NCI-H226 (cell line): ENCODE measurements at regions not wholly inside any gene's neighbourhood (a gene's known extent, or its start where the extent isn't known, plus 50 kb on each side); places are given as distances from the start of the nearest gene placed in this dataset.
"Not testable (repeated sequence)": the region's sequence is repeated elsewhere in the genome, so short reads cannot be mapped to it uniquely, and the experiment has no call there.

Source experiments
- DNase-seq: peaks from one replicate; pipeline ENCODE4 v3.0.0-alpha.2; 2015

- DNase-seq: no peak
Measured at GRCh38 chr5:102666164-102666946, 88.8 kb upstream of the PAM start.

DNA sequence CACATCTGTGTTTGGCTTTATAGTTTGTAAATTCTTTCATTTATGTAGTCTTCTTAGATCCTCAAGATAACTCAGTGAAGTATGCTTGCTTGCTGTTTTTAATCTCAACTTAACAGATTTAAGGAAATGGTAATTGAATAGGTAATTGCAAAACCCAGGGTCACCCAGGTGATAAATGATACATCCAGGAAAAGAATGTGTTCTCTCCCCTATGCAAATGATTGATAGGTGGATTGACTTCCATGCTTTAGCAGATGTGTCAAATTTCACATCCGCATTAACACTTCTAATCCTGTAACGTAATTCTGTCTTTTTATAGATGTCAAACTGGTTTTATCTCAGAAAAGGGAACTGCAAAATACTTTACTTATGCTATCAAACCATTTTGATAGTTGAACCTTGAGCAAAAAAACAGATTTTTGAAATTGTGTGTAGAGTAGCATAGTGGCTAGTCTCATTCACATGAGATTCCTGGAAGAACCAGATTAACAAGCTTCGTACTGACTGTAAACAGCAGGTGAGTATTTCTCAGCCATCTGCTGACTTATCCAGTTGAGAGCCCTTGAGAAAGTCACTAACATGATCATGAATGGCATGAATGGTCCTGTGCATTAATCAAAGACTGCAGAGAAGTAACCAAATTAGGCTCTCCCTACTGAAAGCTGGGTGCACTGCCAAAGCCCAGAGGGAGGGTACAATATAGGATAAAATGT is 86.7 kb upstream of the PAM start:
- DNase-seq: no peak

DNA sequence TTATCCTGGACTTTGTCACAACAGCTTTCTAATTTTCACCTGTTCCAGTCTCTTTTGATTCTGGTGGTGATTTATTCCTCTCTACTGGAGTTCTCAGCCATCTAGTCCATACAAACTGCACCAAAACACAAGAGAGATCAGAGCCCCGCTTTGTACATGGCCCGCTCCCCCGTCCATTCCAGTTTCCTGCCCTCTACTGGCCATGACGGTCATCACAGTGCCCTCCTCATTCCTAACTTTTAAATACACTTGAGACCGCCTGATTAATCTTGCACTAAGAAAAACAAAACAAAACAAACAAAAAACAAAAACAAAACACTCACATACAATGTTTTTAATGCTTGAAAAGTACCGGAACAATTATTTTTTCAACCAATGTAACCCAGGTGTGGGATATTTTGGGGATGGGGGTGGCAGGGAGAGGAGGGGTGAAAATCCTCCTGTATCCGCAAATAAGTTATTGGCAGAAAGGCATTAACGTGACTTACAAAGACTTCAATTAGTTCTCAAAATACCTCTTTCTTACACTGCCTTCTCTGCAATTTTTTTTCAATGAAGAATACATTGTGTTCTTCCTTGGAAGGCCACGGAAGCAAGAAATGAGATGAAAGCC is 84.8 kb upstream of the PAM start:
- no peak for DNase-seq

DNA sequence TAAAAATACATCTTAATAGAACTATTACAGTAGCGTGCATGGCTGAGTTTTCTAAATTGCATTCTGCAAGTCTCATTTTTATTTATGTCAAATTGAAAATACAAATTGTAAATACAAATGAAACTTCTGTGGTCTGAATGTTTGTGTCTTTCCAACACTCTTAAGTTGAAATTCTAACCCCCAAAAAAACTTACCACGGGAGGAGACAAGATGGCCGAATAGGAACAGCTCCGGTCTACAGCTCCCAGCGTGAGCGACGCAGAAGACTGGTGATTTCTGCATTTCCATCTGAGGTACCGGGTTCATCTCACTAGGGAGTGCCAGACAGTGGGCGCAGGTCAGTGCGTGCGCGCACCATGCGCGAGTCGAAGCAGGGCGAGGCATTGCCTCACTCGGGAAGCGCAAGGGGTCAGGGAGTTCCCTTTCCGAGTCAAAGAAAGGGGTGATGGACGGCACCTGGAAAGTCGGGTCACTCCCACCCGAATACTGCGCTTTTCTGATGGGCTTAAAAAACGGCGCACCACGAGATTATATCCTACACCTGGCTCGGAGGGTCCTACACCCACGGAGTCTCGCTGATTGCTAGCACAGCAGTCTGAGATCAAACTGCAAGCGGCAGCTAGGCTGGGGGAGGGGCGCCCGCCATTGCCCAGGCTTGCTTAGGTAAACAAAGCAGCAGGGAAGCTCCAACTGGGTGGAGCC is 83.9 kb upstream of the PAM start:
- not testable (repeated sequence) for DNase-seq

GRCh38 chr5:102678267-102679058 is 76.6 kb upstream of the PAM start:
- peak; percentile 54 for DNase-seq

GRCh38 chr5:102681403-102681983 is 73.6 kb upstream of the PAM start:
- DNase-seq: peak; percentile 49

DNA sequence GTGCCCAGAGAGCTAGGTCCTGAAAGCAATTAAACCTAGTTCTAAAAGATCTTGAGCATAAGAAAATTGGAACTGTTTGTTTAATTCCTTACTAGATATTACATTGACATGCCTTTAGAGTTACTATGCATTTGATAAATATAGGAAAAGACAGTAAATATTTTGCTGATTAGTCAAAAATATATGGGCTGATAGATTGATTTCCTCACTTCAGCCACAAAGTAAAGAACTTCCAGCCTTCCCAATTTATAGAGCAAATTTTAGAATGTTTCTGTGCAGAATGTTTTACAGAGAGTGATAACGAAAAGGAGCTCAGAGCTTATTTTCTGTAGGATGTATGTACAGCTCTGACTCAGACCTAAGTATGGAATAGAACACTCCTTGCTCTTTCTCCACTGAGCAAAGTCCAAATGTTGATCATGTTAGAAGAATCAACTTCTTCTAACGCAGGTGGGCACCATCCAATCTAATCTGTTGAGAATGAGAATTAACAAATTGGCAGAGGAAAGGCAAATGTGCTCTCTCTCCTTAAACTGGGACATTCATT is 72.9 kb upstream of the PAM start:
- DNase-seq: no peak

DNA sequence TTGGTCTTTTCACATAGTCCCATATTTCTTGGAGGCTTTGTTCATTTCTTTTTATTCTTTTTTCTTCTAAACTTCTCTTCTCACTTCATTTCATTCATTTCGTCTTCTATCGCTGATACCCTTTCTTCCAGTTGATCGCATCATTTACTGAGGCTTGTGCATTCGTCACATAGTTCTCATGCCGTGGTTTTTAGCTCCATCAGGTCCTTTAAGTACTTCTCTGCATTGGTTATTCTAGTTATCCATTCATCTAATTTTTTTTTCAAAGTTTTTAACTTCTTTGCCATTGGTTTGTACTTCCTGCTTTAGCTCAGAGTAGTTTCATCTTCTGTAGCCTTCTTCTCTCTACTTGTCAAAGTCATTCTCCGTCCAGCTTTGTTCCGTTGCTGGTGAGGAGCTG is 67.0 kb upstream of the PAM start:
- DNase-seq: not testable (repeated sequence)

DNA sequence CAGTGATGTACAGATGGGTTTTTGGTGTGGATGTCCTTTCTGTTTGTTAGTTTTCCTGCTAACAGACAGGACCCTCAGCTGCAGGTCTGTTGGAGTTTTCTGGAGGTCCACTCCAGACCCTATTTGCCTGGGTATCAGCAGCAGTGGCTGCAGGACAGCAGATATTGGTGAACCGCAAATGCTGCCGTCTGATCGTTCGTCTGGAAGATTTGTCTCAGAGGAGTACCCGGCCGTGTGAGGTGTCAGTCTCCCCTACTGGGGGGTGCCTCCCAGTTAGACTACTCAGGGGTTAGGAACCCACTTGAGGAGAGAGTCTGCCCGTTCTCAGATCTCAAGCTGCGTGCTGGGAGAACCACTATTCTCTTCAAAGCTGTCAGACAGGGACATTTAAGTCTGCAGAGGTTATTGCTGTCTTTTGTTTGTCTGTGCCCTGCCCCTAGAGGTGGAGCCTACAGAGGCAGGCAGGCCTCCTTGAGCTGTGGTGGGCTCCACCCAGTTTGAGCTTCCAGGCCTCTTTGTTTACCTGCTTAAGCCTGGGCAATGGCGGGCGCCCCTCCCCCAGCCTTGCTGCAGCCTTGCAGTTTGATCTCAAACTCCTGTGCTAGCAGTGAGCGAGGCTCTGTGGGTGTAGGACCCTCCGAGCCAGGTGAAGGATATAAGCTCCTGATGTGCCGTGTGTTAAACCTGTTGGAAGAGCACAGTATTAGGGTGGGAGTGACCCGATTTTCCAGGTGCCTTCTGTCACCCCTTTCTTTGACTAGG is 66.3 kb upstream of the PAM start:
- DNase-seq: not testable (repeated sequence)

- no peak for DNase-seq
Measured at GRCh38 chr5:102690910-102691309, 64.2 kb upstream of the PAM start.

DNA sequence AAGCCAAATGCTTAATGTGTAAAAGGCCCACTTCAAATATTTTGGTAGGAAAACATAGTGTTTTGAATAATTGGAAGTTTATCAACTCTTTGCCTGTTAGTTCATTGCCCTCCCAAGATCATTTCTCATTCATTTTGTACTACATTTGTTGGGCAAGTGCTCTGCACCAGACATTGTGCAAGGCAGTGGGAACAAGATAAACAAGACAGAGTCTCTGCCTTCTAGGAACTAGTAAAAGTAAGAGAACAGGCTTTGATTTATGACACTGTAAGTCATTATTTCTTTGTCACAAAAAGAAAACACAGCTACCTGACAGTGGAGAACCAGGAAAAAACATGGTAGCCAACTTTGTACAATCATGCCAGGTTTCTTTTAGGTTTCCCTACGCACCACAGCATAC is 63.7 kb upstream of the PAM start:
- no peak for DNase-seq

DNA sequence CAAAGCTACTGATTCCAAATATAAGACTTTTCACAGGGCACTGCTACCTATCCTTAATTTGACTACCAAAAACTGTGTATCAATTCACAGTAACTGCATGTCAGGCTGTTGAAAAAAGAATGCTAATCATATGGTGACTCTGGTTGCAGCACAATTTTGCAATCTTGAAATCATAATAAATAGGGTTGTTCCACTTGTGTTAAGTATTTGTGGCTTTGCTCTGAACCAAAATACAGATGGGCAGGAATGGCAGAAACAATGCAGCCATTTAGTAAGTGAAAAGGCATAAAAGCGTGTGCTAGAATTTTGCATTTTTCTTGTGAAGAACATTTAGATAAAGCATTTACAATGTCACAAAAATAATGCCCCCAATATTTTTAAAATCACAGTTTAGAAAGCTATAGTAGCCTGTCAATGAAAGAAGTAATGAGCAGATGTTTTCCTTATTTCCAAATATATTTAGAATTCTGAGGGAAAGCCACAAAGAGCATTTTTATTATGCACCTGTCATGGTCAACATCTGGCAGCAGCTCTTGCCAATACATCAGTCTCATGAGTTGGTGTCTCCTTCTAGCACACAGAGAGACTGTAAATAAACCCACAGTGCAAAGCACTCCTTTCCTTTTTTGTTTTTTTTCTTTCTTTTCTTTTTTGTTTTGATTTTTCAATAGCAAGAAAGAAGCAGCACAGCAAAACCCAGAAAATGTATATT is 54.8 kb upstream of the PAM start:
- DNase-seq: no peak

DNA sequence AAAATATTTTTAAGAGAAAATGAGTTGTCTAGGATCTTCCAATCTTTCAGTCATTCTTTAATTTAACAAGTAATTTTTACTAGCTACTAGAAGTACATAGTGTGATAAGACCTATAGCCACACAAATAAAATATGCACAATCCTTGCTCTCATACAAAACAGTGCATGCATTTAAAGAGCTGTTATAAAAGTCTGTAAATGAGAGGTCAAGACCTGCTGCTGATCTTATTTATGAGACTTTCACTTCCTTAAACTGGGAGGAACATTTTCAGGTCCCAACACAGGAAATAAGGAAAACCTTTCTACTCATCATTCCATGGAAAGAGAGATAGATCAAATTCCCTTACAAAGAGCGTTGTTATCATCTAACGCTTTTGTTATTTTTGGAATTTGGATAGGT is 54.2 kb upstream of the PAM start:
- DNase-seq: no peak

DNA sequence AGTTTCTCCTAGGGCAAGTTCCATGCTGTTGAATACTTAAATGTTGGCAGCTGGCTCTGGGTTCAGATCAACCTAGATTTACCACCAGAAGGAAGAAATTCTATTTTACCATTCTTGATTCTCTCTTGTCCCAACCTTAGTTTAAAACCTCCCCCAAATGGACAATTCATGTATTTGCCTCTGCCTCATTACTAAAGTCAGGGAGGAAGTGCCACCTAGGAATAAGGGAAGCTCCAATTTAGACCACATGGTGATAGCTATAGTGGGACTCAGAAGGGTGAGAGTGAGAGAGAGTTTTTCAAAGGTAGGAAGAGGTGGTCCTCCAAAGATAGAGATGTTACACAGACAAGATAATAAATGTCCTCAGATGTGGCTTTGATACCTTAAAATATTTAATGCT is 53.4 kb upstream of the PAM start:
- no peak for DNase-seq
